ENCODE measurements at regions not wholly inside any gene's neighbourhood (a gene's known extent, or its start where the extent isn't known, plus 50 kb on each side); places are given as distances from the start of the nearest gene placed in this dataset.

DNA sequence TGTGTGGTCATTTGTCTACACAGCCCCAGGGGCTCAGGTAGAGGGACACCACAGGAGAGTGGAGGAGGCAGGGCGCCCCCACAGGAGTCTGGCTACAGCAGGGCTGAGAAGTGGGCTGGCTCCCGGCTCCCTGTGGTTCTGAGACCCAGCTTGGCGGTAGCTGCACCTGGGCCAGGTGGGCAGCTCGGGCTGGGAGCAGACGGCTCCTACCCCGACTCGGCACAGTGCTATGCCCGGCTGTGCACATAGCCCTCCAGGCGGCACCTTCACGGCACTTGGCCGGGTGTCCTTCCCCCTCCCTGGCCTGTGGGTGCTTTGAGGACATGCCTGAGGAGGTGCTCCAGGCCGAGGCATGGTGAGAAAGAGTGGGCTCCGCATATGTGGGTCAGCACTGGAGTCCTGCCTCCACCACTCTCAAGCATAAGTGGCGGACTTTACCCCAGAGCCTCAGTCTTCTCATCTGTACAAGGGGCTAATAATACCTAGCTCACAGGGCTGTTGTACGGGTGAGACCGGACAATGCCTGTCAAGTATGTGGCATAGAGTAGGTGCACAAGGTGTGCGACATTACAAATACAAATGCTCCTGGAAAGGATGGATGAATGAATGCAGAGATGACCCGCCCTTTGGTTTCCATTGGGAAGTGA, 50.1 kb upstream of the JPH3 start:
- TF ChIP-seq, protein P1, sequence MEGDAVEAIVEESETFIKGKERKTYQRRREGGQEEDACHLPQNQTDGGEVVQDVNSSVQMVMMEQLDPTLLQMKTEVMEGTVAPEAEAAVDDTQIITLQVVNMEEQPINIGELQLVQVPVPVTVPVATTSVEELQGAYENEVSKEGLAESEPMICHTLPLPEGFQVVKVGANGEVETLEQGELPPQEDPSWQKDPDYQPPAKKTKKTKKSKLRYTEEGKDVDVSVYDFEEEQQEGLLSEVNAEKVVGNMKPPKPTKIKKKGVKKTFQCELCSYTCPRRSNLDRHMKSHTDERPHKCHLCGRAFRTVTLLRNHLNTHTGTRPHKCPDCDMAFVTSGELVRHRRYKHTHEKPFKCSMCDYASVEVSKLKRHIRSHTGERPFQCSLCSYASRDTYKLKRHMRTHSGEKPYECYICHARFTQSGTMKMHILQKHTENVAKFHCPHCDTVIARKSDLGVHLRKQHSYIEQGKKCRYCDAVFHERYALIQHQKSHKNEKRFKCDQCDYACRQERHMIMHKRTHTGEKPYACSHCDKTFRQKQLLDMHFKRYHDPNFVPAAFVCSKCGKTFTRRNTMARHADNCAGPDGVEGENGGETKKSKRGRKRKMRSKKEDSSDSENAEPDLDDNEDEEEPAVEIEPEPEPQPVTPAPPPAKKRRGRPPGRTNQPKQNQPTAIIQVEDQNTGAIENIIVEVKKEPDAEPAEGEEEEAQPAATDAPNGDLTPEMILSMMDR (IDR thresholded peaks at IDR 0.05; ENCODE audit: insufficient read depth, low read depth, low read length): no peak
- peaks cover 9% of the 10 kb centered on the region for H3K27me3 ChIP-seq (ENCODE audit: control insufficient read depth, insufficient read depth, low read length)
- POLR2A ChIA-PET: no interaction called here
- CTCF ChIA-PET: interaction anchor here (1.0 to 2.8 kb wide), 3 partner anchors 10 to 85 kb away, joined by 3 to 14 read pairs (median 7); no protein-coding TSS in a partner anchor
- no peaks in the 10 kb centered on the region for H3K36me3 ChIP-seq (ENCODE audit: control insufficient read depth, insufficient read depth, low read length)
- DNase-seq (ENCODE audit: low read depth): no peak
- H3K4me3 ChIP-seq (ENCODE audit: low read depth, low read length): no peak overlapping the region

DNA sequence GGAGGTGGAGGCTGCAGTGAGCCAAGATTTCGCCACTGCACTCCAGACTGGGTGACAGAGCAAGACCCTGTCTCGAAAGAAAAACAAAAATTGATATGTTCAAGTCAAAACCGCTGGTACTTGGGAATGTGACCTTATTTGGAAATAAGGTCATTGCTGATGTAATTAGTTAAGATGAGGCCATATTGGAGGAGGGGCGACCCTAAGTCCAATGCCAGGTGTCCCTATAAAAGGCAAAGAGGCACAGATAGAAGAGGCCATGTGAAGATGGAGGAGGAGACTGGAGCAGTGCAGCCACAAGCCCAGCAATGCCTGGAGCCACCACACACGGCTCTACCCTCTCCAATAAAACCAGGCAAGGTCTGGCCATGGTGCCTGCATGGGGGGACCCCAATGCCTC, 50.8 kb upstream of the JPH3 start:
- TF ChIP-seq, protein P1 (IDR thresholded peaks at IDR 0.05; ENCODE audit: insufficient read depth, low read depth, low read length): no peak
- POLR2A ChIA-PET: no interaction called here
- DNase-seq (ENCODE audit: low read depth): no peak
- H3K4me3 ChIP-seq (ENCODE audit: low read depth, low read length): no peak overlapping the region
- CTCF ChIA-PET: interaction anchor here (0.7 to 2.8 kb wide), 12 partner anchors 9 to 144 kb away, joined by 3 to 14 read pairs (median 4); no protein-coding TSS in a partner anchor
- H3K27me3 ChIP-seq (ENCODE audit: control insufficient read depth, insufficient read depth, low read length): peaks cover 10% of the 10 kb centered on the region
- H3K36me3 ChIP-seq (ENCODE audit: control insufficient read depth, insufficient read depth, low read length): no peaks in the 10 kb centered on the region

DNA sequence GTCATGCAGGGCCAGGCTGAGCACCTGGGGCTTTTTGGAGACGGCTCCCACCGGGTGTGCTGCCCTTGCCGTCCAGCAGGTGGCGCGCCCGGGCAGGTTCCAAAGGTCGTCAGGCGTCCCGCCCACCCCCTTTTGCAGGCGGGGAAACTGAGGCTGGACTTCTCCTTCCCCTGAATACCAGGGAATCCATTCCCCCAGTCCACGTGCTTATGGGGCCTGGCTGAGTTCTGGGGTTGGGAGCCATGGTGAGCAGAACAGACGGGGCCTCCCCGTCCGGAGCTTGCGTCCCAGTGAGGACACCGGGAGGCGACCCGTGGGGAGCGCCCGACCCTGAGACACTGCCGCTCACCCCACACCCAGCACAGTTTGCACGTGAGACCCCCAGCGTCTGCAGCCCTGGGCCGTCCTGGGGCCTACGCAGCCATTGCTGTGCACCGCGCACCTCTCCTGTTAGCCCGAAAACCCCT, 51.8 kb upstream of the JPH3 start:
- POLR2A ChIA-PET: no interaction called here
- CTCF ChIA-PET: interaction anchor here (1.1 to 2.8 kb wide), 10 partner anchors 8 to 143 kb away, joined by 3 to 14 read pairs (median 4); no protein-coding TSS in a partner anchor

DNA sequence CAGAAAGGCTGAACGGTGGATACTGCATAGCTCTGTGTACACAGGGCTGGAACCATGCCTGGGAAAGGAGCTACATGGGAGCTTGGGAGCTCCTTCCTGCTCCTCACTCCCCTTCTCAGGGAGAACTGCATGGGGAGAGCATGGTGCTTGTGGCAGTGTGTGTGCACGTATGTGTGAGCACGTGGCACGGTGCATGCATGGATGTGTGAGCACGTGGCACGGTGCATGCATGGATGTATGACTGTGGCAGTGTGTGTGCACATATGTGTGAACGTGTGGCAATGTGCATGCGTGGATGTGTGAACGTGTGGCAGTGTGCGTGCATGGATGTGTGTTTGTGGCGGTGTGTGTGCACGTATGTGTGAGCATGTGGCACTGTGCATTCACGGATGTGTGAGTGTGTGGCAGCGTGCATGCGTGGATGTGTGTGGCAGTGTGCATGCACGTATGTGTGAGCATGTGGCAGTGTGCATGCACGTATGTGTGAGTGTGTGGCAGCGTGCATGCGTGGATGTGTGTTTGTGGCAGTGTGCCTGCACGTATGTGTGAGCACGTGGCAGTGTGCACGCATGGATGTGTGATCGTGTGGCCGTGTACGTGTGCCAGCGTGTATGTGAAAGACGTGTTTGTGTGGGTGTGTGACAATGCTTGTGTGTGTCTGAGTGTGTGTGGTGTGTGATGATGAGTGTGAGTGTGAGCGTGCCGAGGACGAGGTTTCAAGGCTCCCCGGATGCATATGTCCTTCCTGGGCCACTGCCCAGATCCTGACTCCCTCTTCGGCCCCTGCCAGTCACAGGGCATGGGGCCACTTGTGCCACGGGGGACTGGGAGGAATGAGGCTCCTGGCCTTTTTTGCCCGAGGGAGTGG, 52.4 kb upstream of the JPH3 start:
- no peak overlapping the region for H3K4me3 ChIP-seq (ENCODE audit: low read depth, low read length)
- ChIA-PET CTCF (interaction anchor here (1.0 to 2.8 kb wide), 8 partner anchors 8 to 87 kb away, joined by 3 to 14 read pairs (median 4); no protein-coding TSS in a partner anchor), POLR2A (no interaction called here)
- peaks cover 12% of the 10 kb centered on the region for H3K27me3 ChIP-seq (ENCODE audit: control insufficient read depth, insufficient read depth, low read length)
- TF ChIP-seq, protein P1 (IDR thresholded peaks at IDR 0.05; ENCODE audit: insufficient read depth, low read depth, low read length): no peak
- no peak for DNase-seq (ENCODE audit: low read depth)
- H3K36me3 ChIP-seq (ENCODE audit: control insufficient read depth, insufficient read depth, low read length): no peaks in the 10 kb centered on the region

More for the DNA sequence above, 51.8 kb upstream of the JPH3 start:
- Histone ChIP-seq H3K27me3 (ENCODE audit: control insufficient read depth, insufficient read depth, low read length) (peaks cover 12% of the 10 kb centered on the region), H3K36me3 (ENCODE audit: control insufficient read depth, insufficient read depth, low read length) (no peaks in the 10 kb centered on the region), H3K4me3 (ENCODE audit: low read depth, low read length) (no peak overlapping the region)
- TF ChIP-seq, protein P1 (IDR thresholded peaks at IDR 0.05; ENCODE audit: insufficient read depth, low read depth, low read length): peak; percentile 98
- DNase-seq (ENCODE audit: low read depth): no peak

DNA sequence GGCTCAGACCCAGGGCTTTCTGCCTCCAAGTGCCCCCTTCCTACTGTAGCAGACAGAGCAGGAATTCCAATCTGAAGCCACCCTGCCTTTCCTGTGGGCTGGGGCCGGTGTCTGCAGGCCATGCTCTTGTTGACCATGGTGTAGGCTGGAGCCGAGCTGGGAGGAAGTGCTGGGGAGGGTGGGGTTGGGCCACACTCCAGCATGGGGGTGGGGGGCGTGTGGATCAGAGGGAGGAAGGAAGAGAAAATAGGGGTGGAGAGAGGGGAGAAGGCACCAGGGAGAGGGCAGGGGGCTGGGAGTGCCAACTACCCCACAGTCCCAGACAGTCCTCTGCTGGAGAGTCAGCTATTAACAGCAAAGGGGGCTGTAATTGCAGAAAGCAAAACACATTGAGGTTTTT, 54.3 kb upstream of the JPH3 start:
- no peak for DNase-seq (ENCODE audit: low read depth)
- H3K4me3 ChIP-seq (ENCODE audit: low read depth, low read length): no peak overlapping the region
- ChIA-PET CTCF (interaction anchor here (1.0 to 1.9 kb wide), 3 partner anchors 10 to 131 kb away, joined by 3 to 5 read pairs (median 3); no protein-coding TSS in a partner anchor), POLR2A (interaction anchor here (0.6 kb wide), 1 partner anchor 76 kb away, joined by 3 read pairs; no protein-coding TSS in a partner anchor)
- peaks cover 13% of the 10 kb centered on the region for H3K27me3 ChIP-seq (ENCODE audit: control insufficient read depth, insufficient read depth, low read length)
- TF ChIP-seq, protein P1 (IDR thresholded peaks at IDR 0.05; ENCODE audit: insufficient read depth, low read depth, low read length): no peak
- H3K36me3 ChIP-seq (ENCODE audit: control insufficient read depth, insufficient read depth, low read length): no peaks in the 10 kb centered on the region

All from BJ (cell line).